Vagina (tissue), 2 donors: ENCODE measurements at regions not wholly inside any gene's neighbourhood (a gene's known extent, or its start where the extent isn't known, plus 50 kb on each side); places are given as distances from the start of the nearest gene placed in this dataset.

Experiments used
- CTCF ChIP-seq, 3 experiments: fragments of 450-650 bp in 2 of 3; fragments of 200-600 bp in 1 of 3; sonication (generic) in 1 of 3; IDR thresholded peaks; one replicate each; pipeline ENCODE4 v1.5.1; 2017 to 2019; ENCODE audit warnings: antibody characterized with exemption in 3 of 3, mild to moderate bottlenecking in 2 of 3, moderate library complexity in 2 of 3
- POLR2AphosphoS5 ChIP-seq, 2 donors: sonication (generic); formaldehyde crosslinking; IDR thresholded peaks; one replicate each; pipeline ENCODE4 v1.9.0; 2017; ENCODE audit warnings: antibody characterized with exemption in 2 of 2, mild to moderate bottlenecking in 2 of 2, low read depth in 1 of 2; ENCODE audit not compliant: insufficient read depth in 1 of 2

- no peak for TF ChIP-seq CTCF (IDR thresholded peaks at IDR 0.05)
- TF ChIP-seq POLR2AphosphoS5 (IDR thresholded peaks at IDR 0.05; ENCODE audit: insufficient read depth in 1 of 2, low read depth in 1 of 2) = no peak
These were observed 642.4 kb upstream of the SGCG start for GRCh38 chr13:22538400-22538799.
